GM13977 (cell line): ENCODE measurements at regions not wholly inside any gene's neighbourhood (a gene's known extent, or its start where the extent isn't known, plus 50 kb on each side); places are given as distances from the start of the nearest gene placed in this dataset.

ENCODE experiments used
- DNase-seq: peaks from one replicate; pipeline ENCODE4 v3.0.0; 2012; ENCODE audit warnings: low spot score
- CTCF ChIP-seq: IDR thresholded peaks from 2 replicates; pipeline ENCODE4 v1.5.1; 2012; ENCODE audit warnings: mild to moderate bottlenecking, control low read depth; ENCODE audit not compliant: insufficient read depth; ENCODE audit errors: extremely low read depth, missing control alignments
- in situ Hi-C: fragments of 300-500 bp; cut with MboI; formaldehyde crosslinking; loops from one replicate; pipeline ENCODE4 v1.12.0; 2022; ENCODE audit warnings: low sequenced_read_pairs, low pct_unique_long_range_greater_than_20kb, mixed read lengths, inconsistent platforms; ENCODE audit not compliant: unreplicated experiment

GRCh38 chr10:29948881-29949355, 110.5 kb downstream of the JCAD start:
- in situ Hi-C loops = no loop called here
- DNase-seq = peak; percentile 31
- TF ChIP-seq CTCF = no peak

- TF ChIP-seq CTCF = no peak
- in situ Hi-C loops = no loop called here
- no peak for DNase-seq
Measured at GRCh38 chr10:29947701-29948060, 111.7 kb downstream of the JCAD start.

GRCh38 chr10:29946953-29947700, 112.3 kb downstream of the JCAD start:
- in situ Hi-C loops = no loop called here
- DNase-seq = no peak
- TF ChIP-seq CTCF = no peak

GRCh38 chr10:29946614-29946952, 112.8 kb downstream of the JCAD start:
- in situ Hi-C loops = no loop called here
- no peak for DNase-seq

GRCh38 chr10:29941476-29941875, 117.9 kb downstream of the JCAD start:
- DNase-seq = no peak
- no peak for TF ChIP-seq CTCF
- in situ Hi-C loops = no loop called here

More at GRCh38 chr10:29946614-29946952, 112.8 kb downstream of the JCAD start:
- TF ChIP-seq CTCF = no peak

- in situ Hi-C loops = no loop called here
- no peak for DNase-seq
- TF ChIP-seq CTCF = no peak
Measured at GRCh38 chr10:29932991-29933390, 126.4 kb downstream of the JCAD start.
